ENCODE measurements at regions not wholly inside any gene's neighbourhood (a gene's known extent, or its start where the extent isn't known, plus 50 kb on each side); places are given as distances from the start of the nearest gene placed in this dataset.

DNA sequence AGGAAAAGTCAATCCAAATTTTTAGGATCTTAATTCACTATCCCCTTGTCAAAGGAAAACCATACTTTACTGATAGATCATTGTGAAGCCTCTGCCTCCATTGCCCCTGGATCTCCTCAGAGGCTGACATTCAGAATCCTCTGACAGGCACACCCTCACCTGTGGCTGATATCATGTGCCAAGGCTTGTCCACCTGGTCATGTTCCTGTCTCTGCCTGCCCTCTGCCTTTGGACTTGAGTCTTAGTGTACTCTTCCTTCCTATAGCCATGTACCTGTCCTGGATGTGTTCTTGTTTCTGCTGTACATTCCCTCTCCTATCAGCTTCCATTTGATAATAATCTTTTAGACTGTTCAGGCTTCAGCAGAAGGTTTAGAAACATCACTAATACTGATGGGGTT lies 179.4 kb downstream of the TNFSF13B start:
- TF ChIP-seq, protein P1, sequence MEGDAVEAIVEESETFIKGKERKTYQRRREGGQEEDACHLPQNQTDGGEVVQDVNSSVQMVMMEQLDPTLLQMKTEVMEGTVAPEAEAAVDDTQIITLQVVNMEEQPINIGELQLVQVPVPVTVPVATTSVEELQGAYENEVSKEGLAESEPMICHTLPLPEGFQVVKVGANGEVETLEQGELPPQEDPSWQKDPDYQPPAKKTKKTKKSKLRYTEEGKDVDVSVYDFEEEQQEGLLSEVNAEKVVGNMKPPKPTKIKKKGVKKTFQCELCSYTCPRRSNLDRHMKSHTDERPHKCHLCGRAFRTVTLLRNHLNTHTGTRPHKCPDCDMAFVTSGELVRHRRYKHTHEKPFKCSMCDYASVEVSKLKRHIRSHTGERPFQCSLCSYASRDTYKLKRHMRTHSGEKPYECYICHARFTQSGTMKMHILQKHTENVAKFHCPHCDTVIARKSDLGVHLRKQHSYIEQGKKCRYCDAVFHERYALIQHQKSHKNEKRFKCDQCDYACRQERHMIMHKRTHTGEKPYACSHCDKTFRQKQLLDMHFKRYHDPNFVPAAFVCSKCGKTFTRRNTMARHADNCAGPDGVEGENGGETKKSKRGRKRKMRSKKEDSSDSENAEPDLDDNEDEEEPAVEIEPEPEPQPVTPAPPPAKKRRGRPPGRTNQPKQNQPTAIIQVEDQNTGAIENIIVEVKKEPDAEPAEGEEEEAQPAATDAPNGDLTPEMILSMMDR (IDR thresholded peaks at IDR 0.05 in 2 of 3, conservative IDR thresholded peaks at IDR 0.05 in 1 of 3; ENCODE audit: borderline replicate concordance in 1 of 3, insufficient read depth in 1 of 3, low read depth in 2 of 3, low read length in 2 of 3), result no peak
- TF ChIP-seq SP1 (IDR thresholded peaks at IDR 0.05; ENCODE audit: low read depth) (no peak), EZH2 (IDR thresholded peaks at IDR 0.05) (no peak)

Data from HCT116 (cell line).